Activated CD4-positive, alpha-beta T cell treated with anti-CD3 and anti-CD28 coated beads, Interleukin-2, amount 10 ng/mL, durations not matched to agents 24 days and 14 days (primary cell): ENCODE measurements at regions not wholly inside any gene's neighbourhood (a gene's known extent, or its start where the extent isn't known, plus 50 kb on each side); places are given as distances from the start of the nearest gene placed in this dataset.
A peak's percentile ranks its signal among the peaks of the same experiment; 100 is the strongest.
"Not testable (repeated sequence)": the region's sequence is repeated elsewhere in the genome, so short reads cannot be mapped to it uniquely, and the experiment has no call there.

ENCODE experiments used
- DNase-seq: peaks from one replicate; pipeline ENCODE4 v3.0.0; 2022
- H3K27ac Mint-ChIP-seq: one replicate; pipeline ENCODE4 v1.8.0; 2022; ENCODE audit warnings: mild to moderate bottlenecking, mixed read lengths
- H3K27me3 Mint-ChIP-seq: one replicate; pipeline ENCODE4 v1.8.0; 2022; ENCODE audit warnings: mixed read lengths
- H3K36me3 Mint-ChIP-seq: one replicate; pipeline ENCODE4 v1.8.0; 2022; ENCODE audit warnings: low read depth, mild to moderate bottlenecking, mixed read lengths
- H3K4me1 Mint-ChIP-seq: one replicate; pipeline ENCODE4 v1.8.0; 2021; ENCODE audit warnings: mixed read lengths
- H3K4me3 Mint-ChIP-seq: one replicate; pipeline ENCODE4 v1.8.0; 2022; ENCODE audit warnings: mild to moderate bottlenecking, moderate library complexity, mixed read lengths
- H3K9me3 Mint-ChIP-seq: one replicate; pipeline ENCODE4 v1.8.0; 2021; ENCODE audit warnings: mixed read lengths
- intact Hi-C: fragments of 100-400 bp; cut with micrococcal nuclease; formaldehyde crosslinking; loops from one replicate; pipeline ENCODE4 v1.15.1; 2023

DNA sequence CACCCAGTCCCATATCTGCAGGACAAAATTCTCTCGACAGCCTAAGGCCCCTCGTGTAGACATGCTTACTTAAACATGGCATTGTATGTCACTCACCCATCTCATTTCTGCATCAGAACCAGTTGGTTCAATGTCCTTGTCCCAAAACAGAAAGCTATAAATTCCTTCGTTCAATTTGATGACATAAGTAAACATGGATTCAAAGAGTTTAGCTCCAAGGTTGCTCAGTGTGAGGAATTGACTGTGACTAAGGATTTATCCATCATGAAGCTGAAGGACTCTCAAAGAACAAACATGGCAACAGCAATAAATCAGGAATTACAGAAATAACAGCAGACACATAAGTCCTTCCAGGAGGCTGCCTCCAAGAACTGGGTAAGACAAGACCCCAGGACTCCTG lies 237.2 kb downstream of the TOMM20 start:
- Mint-ChIP-seq H3K36me3 (peaks cover 3% of the 10 kb centered on the region), H3K27ac (no peak overlapping the region), H3K9me3 (peaks cover 11% of the 10 kb centered on the region), H3K4me3 (no peak overlapping the region), H3K27me3 (no peaks in the 10 kb centered on the region), H3K4me1 (peaks cover 59% of the 10 kb centered on the region)
- intact Hi-C loops, result no loop called here
- no peak for DNase-seq

DNA sequence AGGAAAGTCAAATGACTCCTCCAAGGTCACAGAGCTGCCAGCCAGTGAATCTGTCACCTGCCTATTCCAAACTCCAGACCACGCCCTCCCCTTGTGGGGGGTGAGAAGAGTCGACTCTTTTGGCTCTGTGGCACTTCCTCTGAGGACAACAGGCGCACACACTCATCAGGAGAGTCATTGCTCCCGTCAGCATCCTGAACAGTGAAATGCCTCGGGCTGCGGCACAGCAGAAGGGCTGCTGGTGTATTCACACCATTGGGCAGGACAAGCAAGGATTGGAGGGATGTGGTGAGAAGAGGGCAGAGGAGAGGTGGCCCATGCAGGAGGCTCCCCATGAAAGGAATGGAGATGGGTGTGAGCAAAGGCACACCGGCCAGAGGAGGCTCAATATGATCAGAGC lies 239.0 kb downstream of the TOMM20 start:
- no peak for DNase-seq
- Mint-ChIP-seq H3K27ac (peak overlapping the region; percentile 6), H3K4me3 (no peak overlapping the region), H3K36me3 (peaks cover 3% of the 10 kb centered on the region), H3K4me1 (peaks cover 56% of the 10 kb centered on the region), H3K9me3 (peaks cover 11% of the 10 kb centered on the region), H3K27me3 (no peaks in the 10 kb centered on the region)
- intact Hi-C loops, result no loop called here

DNA sequence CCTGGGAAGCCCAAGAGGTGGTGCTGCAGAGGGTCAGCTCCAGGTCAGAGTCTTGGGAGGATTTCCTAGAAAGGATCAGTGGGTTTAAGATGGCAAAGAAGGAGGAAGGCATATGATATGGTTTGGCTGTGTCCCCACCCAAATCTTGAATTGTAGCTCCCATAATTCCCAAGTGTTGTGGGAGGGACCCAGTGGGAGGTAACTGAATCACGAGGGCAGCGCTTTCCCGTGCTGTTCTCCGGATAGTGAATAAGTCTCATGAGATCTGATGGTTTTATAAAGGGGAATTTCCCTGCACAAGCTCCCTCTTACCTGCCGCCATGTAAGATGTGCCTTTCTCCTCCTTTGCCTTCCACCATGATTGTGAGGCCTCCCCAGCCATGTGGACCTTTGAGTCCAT lies 240.4 kb downstream of the TOMM20 start:
- H3K27me3 Mint-ChIP-seq, H3K27ac Mint-ChIP-seq, intact Hi-C loops, H3K36me3 Mint-ChIP-seq, DNase-seq, H3K4me3 Mint-ChIP-seq: not testable (repeated sequence)
- Mint-ChIP-seq H3K9me3 (peaks cover 11% of the 10 kb centered on the region), H3K4me1 (peaks cover 46% of the 10 kb centered on the region)

DNA sequence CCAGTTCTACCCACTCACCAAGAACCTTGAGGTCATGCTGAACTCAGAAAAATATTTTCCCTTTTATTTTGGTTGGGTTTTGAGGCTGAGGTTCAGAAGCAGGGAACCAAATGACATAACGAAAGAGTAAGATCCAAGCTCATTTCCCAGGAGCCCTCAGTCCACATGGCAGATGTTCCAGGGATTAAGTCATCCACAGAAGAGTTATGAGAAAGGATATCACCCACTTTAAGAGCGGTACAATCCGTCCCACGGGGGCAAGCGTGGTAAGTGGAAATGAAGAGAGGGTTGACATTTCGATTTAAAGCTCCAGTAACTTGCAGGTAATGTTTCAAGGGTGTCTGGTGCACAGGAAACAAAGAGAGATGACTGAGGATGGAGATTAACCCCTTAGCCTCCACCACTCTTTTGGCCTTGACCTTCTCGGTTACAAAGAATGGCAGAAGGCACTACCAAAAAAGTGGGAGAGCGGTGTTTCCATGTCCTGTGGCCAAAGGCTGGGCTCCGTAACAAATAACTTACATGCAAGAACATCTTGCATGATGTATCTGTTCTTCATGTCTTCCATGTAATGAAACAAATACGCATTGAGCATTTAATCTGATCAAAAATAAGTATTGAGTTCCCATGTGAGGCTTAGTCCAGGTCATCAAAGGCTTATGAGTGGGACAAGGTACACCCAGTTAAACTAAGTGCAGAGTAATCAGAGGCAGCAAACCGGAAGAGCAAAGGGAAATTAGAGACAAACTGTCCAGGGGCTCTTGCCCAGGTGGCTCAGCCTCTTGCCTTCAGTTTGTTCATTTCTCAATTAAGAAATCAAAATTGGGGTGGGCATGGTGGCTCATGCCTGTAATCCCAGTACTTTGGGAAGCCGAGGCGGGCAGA lies 241.4 kb downstream of the TOMM20 start:
- DNase-seq, result no peak
- Mint-ChIP-seq H3K9me3 (peaks cover 11% of the 10 kb centered on the region), H3K27me3 (no peaks in the 10 kb centered on the region), H3K27ac (no peak overlapping the region), H3K4me3 (no peak overlapping the region), H3K4me1 (peaks cover 48% of the 10 kb centered on the region), H3K36me3 (peaks cover 3% of the 10 kb centered on the region)
- intact Hi-C loops, result no loop called here

DNA sequence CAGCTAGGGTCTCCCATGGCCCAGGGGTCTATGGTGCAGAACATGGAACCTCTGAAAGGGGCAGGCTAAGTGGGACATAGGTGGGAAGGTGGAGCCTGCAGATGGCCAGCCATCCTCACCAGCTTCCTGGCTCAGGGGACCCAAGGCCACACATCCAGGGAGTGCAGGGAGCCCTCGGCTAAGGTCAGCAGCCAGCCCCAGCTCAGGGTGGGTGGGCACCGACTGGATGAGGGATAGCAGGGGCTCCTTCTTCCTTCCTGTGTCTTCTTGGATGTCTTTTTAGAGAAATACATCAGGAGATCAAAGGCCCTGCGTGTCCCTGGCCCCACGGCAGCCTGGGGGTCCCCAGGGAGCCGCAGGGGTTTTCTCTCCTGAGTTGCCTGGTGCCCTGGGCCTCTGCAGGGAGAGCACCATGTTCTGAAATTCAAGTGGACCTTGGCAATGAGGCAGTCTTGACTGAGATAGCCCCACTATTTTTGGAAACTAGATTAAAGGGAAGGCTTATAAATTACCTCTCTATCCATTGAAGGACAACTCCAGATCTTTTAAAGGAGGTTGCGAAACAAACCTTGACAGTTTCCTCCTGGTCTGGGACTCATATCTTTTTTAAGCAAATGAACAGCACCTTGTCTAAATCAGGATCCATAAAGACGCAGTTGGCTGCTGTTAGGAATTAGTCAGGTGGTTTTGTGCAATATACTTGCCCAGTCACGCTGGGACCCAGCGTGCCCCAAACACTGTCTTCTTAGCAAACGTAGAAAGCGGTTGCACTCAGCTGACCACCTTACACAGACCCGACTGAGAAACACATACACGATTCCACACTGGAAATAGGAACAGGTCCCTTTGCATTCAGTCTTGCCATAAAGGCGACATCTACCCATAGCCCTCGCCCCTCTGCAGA lies 242.3 kb downstream of the TOMM20 start:
- intact Hi-C loops, result no loop called here
- peaks cover 54% of the 10 kb centered on the region for H3K4me1 Mint-ChIP-seq
- peaks cover 11% of the 10 kb centered on the region for H3K9me3 Mint-ChIP-seq
- DNase-seq, result no peak
- peaks cover 3% of the 10 kb centered on the region for H3K36me3 Mint-ChIP-seq
- H3K27ac Mint-ChIP-seq, result no peak overlapping the region
- H3K27me3 Mint-ChIP-seq, result no peaks in the 10 kb centered on the region
- H3K4me3 Mint-ChIP-seq, result no peak overlapping the region

DNA sequence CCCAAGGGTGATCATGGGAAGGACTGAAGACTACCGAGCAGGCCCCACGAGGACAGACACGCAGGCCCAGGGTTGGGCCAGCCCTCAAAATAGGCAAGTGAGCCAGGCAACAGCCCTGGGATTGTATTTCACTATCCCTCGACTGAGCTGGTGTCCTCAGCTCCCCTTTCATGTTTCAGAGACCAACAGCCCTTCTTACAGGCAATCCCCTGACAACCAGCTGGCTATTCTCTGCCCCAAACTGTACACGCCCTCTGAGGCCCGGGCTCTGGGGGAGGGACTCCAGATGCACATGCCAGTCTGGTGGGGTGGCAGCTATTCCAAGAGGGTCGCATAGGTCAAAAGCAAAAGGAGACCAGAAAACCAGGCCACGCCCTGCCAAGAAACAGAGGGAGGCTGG lies 243.0 kb downstream of the TOMM20 start:
- Mint-ChIP-seq H3K4me3 (no peak overlapping the region), H3K36me3 (peaks cover 3% of the 10 kb centered on the region), H3K9me3 (peaks cover 11% of the 10 kb centered on the region), H3K27me3 (no peaks in the 10 kb centered on the region), H3K27ac (no peak overlapping the region), H3K4me1 (peaks cover 51% of the 10 kb centered on the region)
- no peak for DNase-seq
- intact Hi-C loops, result no loop called here

DNA sequence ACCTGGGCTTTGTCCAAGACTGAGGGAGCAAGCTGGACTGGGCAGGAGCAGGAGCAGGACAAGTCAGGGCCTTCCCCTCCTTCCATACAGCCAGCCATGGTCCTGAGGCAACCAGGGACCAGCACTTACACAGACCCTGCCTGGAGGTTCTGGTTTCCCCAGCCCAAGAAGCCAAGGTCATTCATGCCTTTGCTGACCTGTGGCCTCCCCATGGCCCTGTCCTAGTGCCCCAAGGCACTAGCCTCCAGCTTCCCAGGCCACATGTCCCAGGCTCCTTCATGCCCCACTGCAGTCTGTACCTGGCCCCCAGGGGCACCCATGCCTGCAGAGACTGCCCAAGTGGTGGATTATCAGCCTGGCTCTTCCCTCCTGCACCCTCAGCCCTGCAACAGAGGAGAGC lies 243.9 kb downstream of the TOMM20 start:
- Mint-ChIP-seq H3K27me3 (no peaks in the 10 kb centered on the region), H3K4me3 (no peak overlapping the region), H3K27ac (no peak overlapping the region), H3K9me3 (peaks cover 11% of the 10 kb centered on the region), H3K4me1 (peaks cover 52% of the 10 kb centered on the region), H3K36me3 (peaks cover 3% of the 10 kb centered on the region)
- intact Hi-C loops, result no loop called here
- no peak for DNase-seq

DNA sequence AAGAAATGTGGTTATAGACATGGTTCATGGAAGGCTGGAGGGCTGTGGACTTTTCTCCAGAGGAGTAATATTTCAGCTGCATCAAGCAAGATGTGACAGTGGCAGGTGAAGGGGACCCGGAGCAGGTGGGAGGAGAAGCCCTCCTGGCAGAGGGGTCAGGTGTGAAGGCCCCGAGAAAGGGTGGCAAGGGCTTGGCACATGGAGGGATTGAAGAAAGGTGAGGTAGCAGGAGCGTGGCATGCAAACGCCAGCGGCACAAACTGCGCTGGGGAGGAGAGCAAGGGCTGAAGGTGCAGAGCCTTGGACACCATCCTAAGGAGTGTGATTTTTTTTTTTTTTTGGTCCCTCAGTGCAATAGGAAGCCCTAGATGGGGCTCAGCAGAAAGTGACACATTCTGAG lies 244.6 kb downstream of the TOMM20 start:
- peaks cover 3% of the 10 kb centered on the region for H3K36me3 Mint-ChIP-seq
- no peaks in the 10 kb centered on the region for H3K27me3 Mint-ChIP-seq
- peaks cover 56% of the 10 kb centered on the region for H3K4me1 Mint-ChIP-seq
- H3K27ac Mint-ChIP-seq, result no peak overlapping the region
- intact Hi-C loops, result no loop called here
- H3K9me3 Mint-ChIP-seq, result peaks cover 11% of the 10 kb centered on the region
- no peak overlapping the region for H3K4me3 Mint-ChIP-seq
- no peak for DNase-seq

DNA sequence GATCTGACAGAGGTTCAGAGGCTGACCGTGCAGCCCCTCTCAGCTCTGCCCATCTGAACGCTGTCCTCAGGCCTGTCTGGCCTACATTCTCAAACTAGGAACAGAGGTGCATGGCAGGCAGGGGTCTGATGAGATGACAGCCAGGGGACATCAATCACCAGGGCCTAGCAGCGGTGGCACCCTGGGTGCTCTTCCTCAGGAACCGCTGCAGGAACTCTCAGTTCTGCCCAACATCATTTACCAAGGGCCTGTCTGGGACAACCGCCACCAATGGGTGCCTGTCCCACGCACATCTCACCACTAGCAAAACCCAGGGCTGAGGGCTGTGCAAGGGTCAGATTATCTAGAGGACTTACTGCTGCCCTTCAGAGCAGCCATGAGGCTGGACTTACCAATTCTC lies 245.7 kb downstream of the TOMM20 start:
- H3K4me1 Mint-ChIP-seq, result peaks cover 52% of the 10 kb centered on the region
- H3K36me3 Mint-ChIP-seq, result peaks cover 3% of the 10 kb centered on the region
- H3K4me3 Mint-ChIP-seq, result no peak overlapping the region
- no peak overlapping the region for H3K27ac Mint-ChIP-seq
- no peak for DNase-seq
- H3K27me3 Mint-ChIP-seq, result no peaks in the 10 kb centered on the region
- intact Hi-C loops, result loop anchor here (1.0 kb wide), 2 partner anchors 40 to 128 kb away; no protein-coding TSS in a partner anchor
- peaks cover 4% of the 10 kb centered on the region for H3K9me3 Mint-ChIP-seq

DNA sequence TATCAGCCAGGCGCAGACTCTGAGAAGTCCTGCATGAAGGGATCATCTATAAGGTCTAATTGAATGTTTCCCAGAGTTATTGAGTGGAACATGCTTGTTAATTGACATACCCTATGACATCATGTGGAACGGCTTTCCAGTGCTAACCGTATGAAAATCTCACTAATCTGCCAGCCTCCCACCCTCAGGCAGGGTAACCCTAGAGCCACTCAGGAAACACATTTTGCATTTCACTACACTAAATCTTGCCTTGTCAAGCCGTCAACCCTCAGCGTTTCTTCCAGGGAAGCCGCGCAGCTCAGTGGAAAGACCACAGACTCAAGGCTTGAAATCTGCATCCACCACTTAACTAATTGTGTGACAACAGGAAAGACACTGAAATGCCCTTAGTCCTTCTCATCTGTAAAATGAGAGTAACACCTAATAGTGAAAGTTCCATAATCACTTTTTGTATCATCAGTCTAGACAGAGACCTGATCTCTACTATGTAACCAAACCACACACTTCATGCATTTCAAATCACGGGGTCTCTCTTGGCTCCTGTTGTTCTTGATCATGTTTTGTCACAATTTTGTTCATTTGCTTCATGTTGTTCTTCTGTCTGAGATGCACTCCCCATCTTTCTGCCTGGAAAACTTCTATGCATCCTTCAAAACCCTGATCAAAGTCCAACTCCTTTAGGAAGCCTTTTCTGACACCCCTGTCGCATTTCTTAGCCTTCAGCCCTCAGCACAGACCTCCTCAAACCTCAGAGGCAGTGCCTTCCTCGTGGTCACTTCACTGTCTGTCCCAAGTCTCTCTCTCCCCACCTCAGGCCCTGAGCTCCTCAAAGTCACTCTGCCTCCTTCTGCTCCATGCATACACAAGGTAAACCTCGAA lies 246.5 kb downstream of the TOMM20 start:
- Mint-ChIP-seq H3K4me3 (no peak overlapping the region), H3K4me1 (peaks cover 51% of the 10 kb centered on the region)
- peak; percentile 69 for DNase-seq

DNA sequence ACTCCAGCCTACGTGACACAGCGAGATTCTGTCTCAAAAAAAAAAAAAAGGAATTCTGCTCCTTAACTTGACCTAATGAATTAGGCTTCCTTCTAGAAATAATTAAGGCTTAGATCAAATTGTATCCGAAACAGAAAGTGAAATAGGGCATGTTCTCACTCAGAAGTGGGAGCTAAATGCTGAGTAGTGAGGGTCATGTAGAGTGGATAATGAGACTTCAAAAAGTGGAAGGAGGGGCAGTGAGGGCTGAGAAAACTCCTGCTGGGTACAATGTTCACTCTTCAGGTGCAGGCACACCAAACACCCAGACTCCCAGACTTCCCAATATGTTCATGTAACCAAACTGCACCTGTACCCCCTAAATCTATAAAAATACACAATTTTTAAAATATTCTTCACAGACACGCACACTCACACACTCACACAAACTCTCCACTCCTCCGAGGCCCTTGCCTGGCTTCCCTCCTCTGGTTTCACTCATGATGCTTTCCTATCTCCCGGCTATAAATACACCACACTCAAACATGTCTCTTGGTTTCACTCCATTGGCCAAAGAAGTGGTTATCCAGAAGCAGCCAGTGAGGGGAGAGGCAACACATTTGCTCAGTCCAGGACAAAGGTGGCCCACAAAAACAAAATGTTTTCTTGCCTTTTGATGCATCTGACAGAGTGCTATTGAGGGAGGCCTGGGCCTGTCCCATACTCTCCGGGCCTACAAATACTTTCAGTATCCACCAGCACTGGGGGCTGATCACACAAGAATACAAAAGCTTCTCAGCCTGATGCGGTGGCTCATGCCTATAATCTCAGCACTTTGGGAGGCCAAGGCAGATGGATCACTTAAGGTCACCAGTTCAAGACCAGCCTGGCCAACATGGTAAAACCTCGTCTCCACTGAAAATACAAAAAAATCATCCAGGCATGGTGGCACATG lies 249.2 kb downstream of the TOMM20 start:
- peaks cover 64% of the 10 kb centered on the region for H3K4me1 Mint-ChIP-seq
- intact Hi-C loops, result loop anchor here (5.0 kb wide), 1 partner anchor 107 kb away; no protein-coding TSS in a partner anchor
- peak overlapping the region; percentile 58 for H3K27ac Mint-ChIP-seq
- H3K36me3 Mint-ChIP-seq, result no peaks in the 10 kb centered on the region
- no peaks in the 10 kb centered on the region for H3K9me3 Mint-ChIP-seq
- no peak for DNase-seq
- H3K4me3 Mint-ChIP-seq, result no peak overlapping the region
- H3K27me3 Mint-ChIP-seq, result no peaks in the 10 kb centered on the region

More for the DNA sequence above, 246.5 kb downstream of the TOMM20 start:
- Mint-ChIP-seq H3K9me3 (no peaks in the 10 kb centered on the region), H3K36me3 (no peaks in the 10 kb centered on the region), H3K27ac (peak overlapping the region; percentile 77), H3K27me3 (no peaks in the 10 kb centered on the region)
- intact Hi-C loops, result loop anchor here (1.0 kb wide), 2 partner anchors 39 to 129 kb away; no protein-coding TSS in a partner anchor

DNA sequence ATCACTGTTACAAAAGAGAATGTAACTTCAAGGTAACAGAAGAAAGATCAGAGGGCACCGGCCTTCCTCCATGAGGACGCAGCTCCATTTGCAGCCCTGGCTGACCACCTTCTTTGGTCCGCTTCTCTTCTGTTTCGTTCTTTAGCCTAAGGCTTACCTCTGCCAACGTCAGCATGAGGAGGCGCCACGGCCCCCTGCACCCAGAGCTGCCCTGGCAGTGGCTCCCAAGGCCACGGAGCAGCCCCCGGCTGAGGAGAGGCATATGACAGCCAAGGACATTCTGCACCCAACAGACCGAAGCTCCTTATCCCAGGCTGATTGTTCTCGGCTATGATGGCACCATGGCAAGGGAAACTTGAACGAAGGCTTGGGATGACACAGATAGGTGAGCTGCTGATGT lies 250.3 kb downstream of the TOMM20 start:
- Mint-ChIP-seq H3K36me3 (no peaks in the 10 kb centered on the region), H3K27ac (no peak overlapping the region), H3K4me3 (no peak overlapping the region), H3K9me3 (no peaks in the 10 kb centered on the region), H3K4me1 (peaks cover 62% of the 10 kb centered on the region), H3K27me3 (no peaks in the 10 kb centered on the region)
- intact Hi-C loops, result loop anchor here (5.0 kb wide), 1 partner anchor 106 kb away; no protein-coding TSS in a partner anchor
- no peak for DNase-seq
